HepG2 (cell line): ENCODE measurements at regions not wholly inside any gene's neighbourhood (a gene's known extent, or its start where the extent isn't known, plus 50 kb on each side); places are given as distances from the start of the nearest gene placed in this dataset.

Source experiments
- ATAC-seq: fragments of 200-7000 bp; cut with Tn5 transposase; 3 replicates; pipeline ENCODE4 v1.9.1; 2020; ENCODE audit warnings: mild to moderate bottlenecking, moderate library complexity
- BruUV-seq: library from RNA; stranded (reverse); fragments of 400-500 nt; replicated peaks from 2 replicates; lab custom pipeline; 2021; lab: Mats Ljungman, UMichigan
- CTCF ChIA-PET: fragments of 300-600 bp; formaldehyde crosslinking; extraction: SDS; loops from one replicate; lab custom pipeline; 2021; ENCODE audit warnings: low total read pairs, inconsistent platforms, low intra/inter-chr PET ratio; lab: Yijun Ruan, JAX
- POLR2A ChIA-PET: fragments of 350-600 bp; sonication (Branson Sonifier 250); formaldehyde crosslinking; loops from one replicate; lab custom pipeline; 2020; ENCODE audit warnings: antibody characterized with exemption, inconsistent platforms; lab: Yijun Ruan, JAX
- DNase-seq: peaks from one replicate; pipeline ENCODE4 v3.0.0-alpha.2; 2015; ENCODE audit warnings: low spot score
- FAIRE-seq: peaks from 3 replicates; lab custom pipeline; 2011; peaks lifted over from hg19 to GRCh38; lab: Jason Lieb, UNC
- H2AFZ ChIP-seq: one replicate; pipeline ENCODE4 v1.6.1; 2011; ENCODE audit warnings: low read length, inconsistent platforms
- H3K27ac ChIP-seq: fragments of 300-600 bp; 3 replicates; pipeline ENCODE4 v1.8.0; 2011; ENCODE audit warnings: mixed run types, mild to moderate bottlenecking, mixed read lengths, low read length, inconsistent platforms; ENCODE audit not compliant: insufficient read depth; ENCODE audit errors: extremely low read length
- H3K27me3 ChIP-seq, 2 experiments: fragments of 200-600 bp in 1 of 2; 2 replicates in 1 of 2; 3 replicates in 1 of 2; pipeline versions ENCODE4 v1.6.0 to v1.8.0; 2011; ENCODE audit warnings: low read length in 2 of 2, mild to moderate bottlenecking in 2 of 2, moderate library complexity in 2 of 2, inconsistent platforms in 1 of 2; ENCODE audit not compliant: insufficient read depth in 2 of 2, control insufficient read depth in 1 of 2
- H3K36me3 ChIP-seq, 2 experiments: fragments of 200-600 bp in 1 of 2; replicated peaks in 1 of 2; 2 replicates in 1 of 2; 3 replicates in 1 of 2; pipeline versions ENCODE4 v1.5.1 to v1.8.0; 2011; ENCODE audit warnings: low read length in 2 of 2, inconsistent platforms in 1 of 2; ENCODE audit not compliant: insufficient read depth in 2 of 2, control insufficient read depth in 1 of 2
- H3K4me1 ChIP-seq: 2 replicates; pipeline ENCODE4 v1.5.1; 2012; ENCODE audit warnings: low read length, inconsistent platforms; ENCODE audit not compliant: insufficient read depth
- H3K4me2 ChIP-seq: 2 replicates; pipeline ENCODE4 v1.6.0; 2011; ENCODE audit warnings: low read depth, low read length, inconsistent platforms
- H3K4me3 ChIP-seq, 3 experiments: fragments of 200-600 bp in 1 of 3; sonication (generic), shearing (Covaris generic) in 1 of 3; replicated peaks in 1 of 3; 2 replicates each; pipeline ENCODE4 v1.5.1; 2011 to 2016; ENCODE audit warnings: low read length in 3 of 3, inconsistent platforms in 2 of 3, low read depth in 2 of 3, mild to moderate bottlenecking in 2 of 3, control low read depth in 1 of 3, mixed read lengths in 1 of 3; ENCODE audit not compliant: insufficient read depth in 1 of 3
- H3K79me2 ChIP-seq: one replicate; pipeline ENCODE4 v1.6.1; 2011; ENCODE audit warnings: low read length, inconsistent platforms; ENCODE audit not compliant: insufficient read depth
- H3K9ac ChIP-seq: 2 replicates; pipeline ENCODE4 v1.6.0; 2011; ENCODE audit warnings: mild to moderate bottlenecking, low read depth, low read length, inconsistent platforms; ENCODE audit not compliant: insufficient read depth
- H3K9me3 ChIP-seq: 2 replicates; pipeline ENCODE4 v1.5.1; 2012; ENCODE audit warnings: mild to moderate bottlenecking, low read length
- H4K20me1 ChIP-seq: 2 replicates; pipeline ENCODE4 v1.6.0; 2011; ENCODE audit warnings: inconsistent platforms, mild to moderate bottlenecking, low read length, moderate library complexity; ENCODE audit not compliant: insufficient read depth
- HNRNPUL1 ChIP-seq: fragments of 200-400 bp; formaldehyde crosslinking; IDR thresholded peaks from 2 replicates; pipeline ENCODE4 v1.6.1; 2017; ENCODE audit warnings: low read depth, mild to moderate bottlenecking, low read length, moderate library complexity
- NFIC ChIP-seq: IDR thresholded peaks from 2 replicates; pipeline ENCODE4 v1.6.1; 2012; ENCODE audit warnings: mild to moderate bottlenecking, low read length, inconsistent platforms
- POLR2AphosphoS2 ChIP-seq: IDR thresholded peaks from 2 replicates; pipeline ENCODE4 v1.6.1; 2011; ENCODE audit warnings: low read depth, low read length, improper control_type of control experiment
- RARA ChIP-seq: IDR thresholded peaks from 2 replicates; pipeline ENCODE4 v1.6.1; 2016; ENCODE audit warnings: missing genetic modification reagents, missing compliant biosample characterization
- ZBTB8A ChIP-seq: sonication (generic); formaldehyde crosslinking; IDR thresholded peaks from 2 replicates; pipeline ENCODE4 v1.4.0; 2020; ENCODE audit warnings: mild to moderate bottlenecking, low read depth, missing genetic modification reagents, borderline replicate concordance
- ZNF253 ChIP-seq: sonication (generic); formaldehyde crosslinking; IDR thresholded peaks from 2 replicates; pipeline ENCODE4 v1.8.0; 2022; ENCODE audit warnings: mild to moderate bottlenecking, missing genetic modification reagents, borderline replicate concordance
- ZNF549 ChIP-seq: sonication (generic); formaldehyde crosslinking; IDR thresholded peaks from 2 replicates; pipeline ENCODE4 v1.5.0; 2020; ENCODE audit warnings: missing genetic modification reagents
- WGBS: methylation state at CpG from one replicate; pipeline ENCODE4 v1.1.6; 2017; ENCODE audit warnings: low lambda C conversion rate; 5-methylcytosine and 5-hydroxymethylcytosine counted together
- in situ Hi-C: cut with HindIII; loops from 2 replicates; pipeline ENCODE4 v1.10.0; 2017; ENCODE audit warnings: low pct_unique_long_range_greater_than_20kb; ENCODE audit not compliant: extremely low pct_ligation_motif_present
- intact Hi-C: fragments of 100-400 bp; cut with micrococcal nuclease; formaldehyde crosslinking; loops from one replicate; pipeline ENCODE4 v1.10.0; 2022; ENCODE audit not compliant: unreplicated experiment
- TF ChIP-seq, protein P1 (sequence below): sonication (generic); formaldehyde crosslinking; IDR thresholded peaks from 2 replicates; pipeline ENCODE4 v1.5.1; 2020; ENCODE audit warnings: missing genetic modification reagents, mild to moderate bottlenecking, borderline replicate concordance

GRCh38 chr2:2871480-2872308 lies 505.9 kb downstream of the EIPR1 start:
- no peak overlapping the region for H3K4me2 ChIP-seq
- H3K27me3 ChIP-seq, result peaks cover 5 to 35% of the 10 kb centered on the region in 2 experiments; a peak in 4 of 5 replicates
- no peak for FAIRE-seq
- no peak overlapping the region for H3K9ac ChIP-seq
- H3K27ac ChIP-seq, result no peak overlapping the region
- in situ Hi-C loops, result no loop called here
- BruUV-seq, result no TSS peak
- CTCF ChIA-PET, result no interaction called here
- intact Hi-C loops, result no loop called here
- H3K9me3 ChIP-seq, result no peaks in the 10 kb centered on the region
- no peak for DNase-seq
- TF ChIP-seq, protein P1, sequence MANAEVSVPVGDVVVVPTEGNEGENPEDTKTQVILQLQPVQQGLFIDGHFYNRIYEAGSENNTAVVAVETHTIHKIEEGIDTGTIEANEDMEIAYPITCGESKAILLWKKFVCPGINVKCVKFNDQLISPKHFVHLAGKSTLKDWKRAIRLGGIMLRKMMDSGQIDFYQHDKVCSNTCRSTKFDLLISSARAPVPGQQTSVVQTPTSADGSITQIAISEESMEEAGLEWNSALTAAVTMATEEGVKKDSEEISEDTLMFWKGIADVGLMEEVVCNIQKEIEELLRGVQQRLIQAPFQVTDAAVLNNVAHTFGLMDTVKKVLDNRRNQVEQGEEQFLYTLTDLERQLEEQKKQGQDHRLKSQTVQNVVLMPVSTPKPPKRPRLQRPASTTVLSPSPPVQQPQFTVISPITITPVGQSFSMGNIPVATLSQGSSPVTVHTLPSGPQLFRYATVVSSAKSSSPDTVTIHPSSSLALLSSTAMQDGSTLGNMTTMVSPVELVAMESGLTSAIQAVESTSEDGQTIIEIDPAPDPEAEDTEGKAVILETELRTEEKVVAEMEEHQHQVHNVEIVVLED, result no peak
- TF ChIP-seq NFIC, result no peak
- TF ChIP-seq HNRNPUL1, result no peak
- WGBS, result 38% methylated on average over 21 of the region's 22 CpGs
- POLR2A ChIA-PET, result no interaction called here
- H3K4me1 ChIP-seq, result no peaks in the 10 kb centered on the region
- H3K36me3 ChIP-seq, result no peaks in the 10 kb centered on the region
- H3K4me3 ChIP-seq, result no peak overlapping the region
- no peak overlapping the region for H2AFZ ChIP-seq
- H3K79me2 ChIP-seq, result no peaks in the 10 kb centered on the region
- no peaks in the 10 kb centered on the region for H4K20me1 ChIP-seq
- ATAC-seq, result no peak

GRCh38 chr2:2870106-2870505 lies 507.5 kb downstream of the EIPR1 start:
- Histone ChIP-seq H3K79me2 (no peaks in the 10 kb centered on the region), H3K4me3 (no peak overlapping the region), H3K9ac (no peak overlapping the region), H3K36me3 (no peaks in the 10 kb centered on the region), H2AFZ (no peak overlapping the region), H3K9me3 (no peaks in the 10 kb centered on the region), H3K4me1 (no peaks in the 10 kb centered on the region), H3K27me3 (peaks cover 5 to 40% of the 10 kb centered on the region in 2 experiments; a peak in 4 of 5 replicates), H3K27ac (no peak overlapping the region), H4K20me1 (no peaks in the 10 kb centered on the region), H3K4me2 (no peak overlapping the region)
- ATAC-seq, result no peak
- ChIA-PET POLR2A (no interaction called here), CTCF (no interaction called here)
- FAIRE-seq, result no peak
- no peak for DNase-seq
- BruUV-seq, result no TSS peak
- 42% methylated on average over 5 of the region's 5 CpGs for WGBS
- intact Hi-C loops, result no loop called here
- TF ChIP-seq POLR2AphosphoS2 (no peak), RARA (CRISPR knock-in tag) (no peak), ZNF253 (CRISPR knock-in tag) (no peak), ZBTB8A (CRISPR knock-in tag) (no peak), ZNF549 (no peak)
- in situ Hi-C loops, result no loop called here
